HepG2 (cell line): ENCODE measurements at regions not wholly inside any gene's neighbourhood (a gene's known extent, or its start where the extent isn't known, plus 50 kb on each side); places are given as distances from the start of the nearest gene placed in this dataset.

Source experiments
- ATAC-seq: fragments of 200-7000 bp; cut with Tn5 transposase; 3 replicates; pipeline ENCODE4 v1.9.1; 2020; ENCODE audit warnings: mild to moderate bottlenecking, moderate library complexity
- BruUV-seq: library from RNA; stranded (reverse); fragments of 400-500 nt; replicated peaks from 2 replicates; lab custom pipeline; 2021; lab: Mats Ljungman, UMichigan
- CTCF ChIA-PET: fragments of 300-600 bp; formaldehyde crosslinking; extraction: SDS; loops from one replicate; lab custom pipeline; 2021; ENCODE audit warnings: low total read pairs, inconsistent platforms, low intra/inter-chr PET ratio; lab: Yijun Ruan, JAX
- POLR2A ChIA-PET: fragments of 350-600 bp; sonication (Branson Sonifier 250); formaldehyde crosslinking; loops from one replicate; lab custom pipeline; 2020; ENCODE audit warnings: antibody characterized with exemption, inconsistent platforms; lab: Yijun Ruan, JAX
- DNase-seq: peaks from one replicate; pipeline ENCODE4 v3.0.0-alpha.2; 2015; ENCODE audit warnings: low spot score
- FAIRE-seq: peaks from 3 replicates; lab custom pipeline; 2011; peaks lifted over from hg19 to GRCh38; lab: Jason Lieb, UNC
- H2AFZ ChIP-seq: one replicate; pipeline ENCODE4 v1.6.1; 2011; ENCODE audit warnings: low read length, inconsistent platforms
- H3K27ac ChIP-seq: fragments of 300-600 bp; 3 replicates; pipeline ENCODE4 v1.8.0; 2011; ENCODE audit warnings: mixed run types, mild to moderate bottlenecking, mixed read lengths, low read length, inconsistent platforms; ENCODE audit not compliant: insufficient read depth; ENCODE audit errors: extremely low read length
- H3K27me3 ChIP-seq, 2 experiments: fragments of 200-600 bp in 1 of 2; 2 replicates in 1 of 2; 3 replicates in 1 of 2; pipeline versions ENCODE4 v1.6.0 to v1.8.0; 2011; ENCODE audit warnings: low read length in 2 of 2, mild to moderate bottlenecking in 2 of 2, moderate library complexity in 2 of 2, inconsistent platforms in 1 of 2; ENCODE audit not compliant: insufficient read depth in 2 of 2, control insufficient read depth in 1 of 2
- H3K36me3 ChIP-seq, 2 experiments: fragments of 200-600 bp in 1 of 2; replicated peaks in 1 of 2; 2 replicates in 1 of 2; 3 replicates in 1 of 2; pipeline versions ENCODE4 v1.5.1 to v1.8.0; 2011; ENCODE audit warnings: low read length in 2 of 2, inconsistent platforms in 1 of 2; ENCODE audit not compliant: insufficient read depth in 2 of 2, control insufficient read depth in 1 of 2
- H3K4me1 ChIP-seq: 2 replicates; pipeline ENCODE4 v1.5.1; 2012; ENCODE audit warnings: low read length, inconsistent platforms; ENCODE audit not compliant: insufficient read depth
- H3K4me2 ChIP-seq: 2 replicates; pipeline ENCODE4 v1.6.0; 2011; ENCODE audit warnings: low read depth, low read length, inconsistent platforms
- H3K4me3 ChIP-seq, 3 experiments: fragments of 200-600 bp in 1 of 3; sonication (generic), shearing (Covaris generic) in 1 of 3; replicated peaks in 1 of 3; 2 replicates each; pipeline ENCODE4 v1.5.1; 2011 to 2016; ENCODE audit warnings: low read length in 3 of 3, inconsistent platforms in 2 of 3, low read depth in 2 of 3, mild to moderate bottlenecking in 2 of 3, control low read depth in 1 of 3, mixed read lengths in 1 of 3; ENCODE audit not compliant: insufficient read depth in 1 of 3
- H3K79me2 ChIP-seq: one replicate; pipeline ENCODE4 v1.6.1; 2011; ENCODE audit warnings: low read length, inconsistent platforms; ENCODE audit not compliant: insufficient read depth
- H3K9ac ChIP-seq: 2 replicates; pipeline ENCODE4 v1.6.0; 2011; ENCODE audit warnings: mild to moderate bottlenecking, low read depth, low read length, inconsistent platforms; ENCODE audit not compliant: insufficient read depth
- H3K9me3 ChIP-seq: 2 replicates; pipeline ENCODE4 v1.5.1; 2012; ENCODE audit warnings: mild to moderate bottlenecking, low read length
- H4K20me1 ChIP-seq: 2 replicates; pipeline ENCODE4 v1.6.0; 2011; ENCODE audit warnings: inconsistent platforms, mild to moderate bottlenecking, low read length, moderate library complexity; ENCODE audit not compliant: insufficient read depth
- ATF7-NPFF ChIP-seq: sonication (generic); formaldehyde crosslinking; IDR thresholded peaks from 2 replicates; pipeline ENCODE4 v1.8.1; 2023; ENCODE audit warnings: mild to moderate bottlenecking, low read depth, missing genetic modification reagents, moderate library complexity
- CC2D1A ChIP-seq: sonication (generic); formaldehyde crosslinking; IDR thresholded peaks from 2 replicates; pipeline ENCODE4 v1.8.1; 2023; ENCODE audit warnings: mild to moderate bottlenecking, missing genetic modification reagents
- ELF3 ChIP-seq: IDR thresholded peaks from 2 replicates; pipeline ENCODE4 v1.6.1; 2016; ENCODE audit warnings: missing genetic modification reagents, missing compliant biosample characterization
- ISL2 ChIP-seq: sonication (generic); formaldehyde crosslinking; IDR thresholded peaks from 2 replicates; pipeline ENCODE4 v1.5.0; 2020; ENCODE audit warnings: missing genetic modification reagents
- MAFF ChIP-seq: IDR thresholded peaks from 2 replicates; pipeline ENCODE4 v1.6.1; 2011; ENCODE audit warnings: low read depth, low read length, improper control_type of control experiment
- MXD4 ChIP-seq: IDR thresholded peaks from 2 replicates; pipeline ENCODE4 v1.6.1; 2016; ENCODE audit warnings: mild to moderate bottlenecking, missing biosample characterization, missing genetic modification reagents
- NFIB ChIP-seq: sonication (generic); formaldehyde crosslinking; IDR thresholded peaks from 2 replicates; pipeline ENCODE4 v1.9.0; 2021; ENCODE audit warnings: missing genetic modification reagents, mild to moderate bottlenecking, borderline replicate concordance
- NFYB ChIP-seq: sonication (generic); formaldehyde crosslinking; IDR thresholded peaks from 2 replicates; pipeline ENCODE4 v1.4.0; 2020; ENCODE audit warnings: missing genetic modification reagents
- NPAS2 ChIP-seq: sonication (generic); formaldehyde crosslinking; IDR thresholded peaks from 2 replicates; pipeline ENCODE4 v1.8.0; 2022; ENCODE audit warnings: mild to moderate bottlenecking, missing genetic modification reagents, borderline replicate concordance
- RARA ChIP-seq: IDR thresholded peaks from 2 replicates; pipeline ENCODE4 v1.6.1; 2016; ENCODE audit warnings: missing genetic modification reagents, missing compliant biosample characterization
- RARG ChIP-seq: sonication (generic); formaldehyde crosslinking; IDR thresholded peaks from 2 replicates; pipeline ENCODE4 v1.4.0; 2020; ENCODE audit warnings: low read depth, mild to moderate bottlenecking, missing genetic modification reagents
- SIN3A ChIP-seq: IDR thresholded peaks from 2 replicates; pipeline ENCODE4 v1.6.1; 2011; ENCODE audit warnings: low read depth, mild to moderate bottlenecking, control low read depth, low read length, borderline replicate concordance
- SNRNP70 ChIP-seq: fragments of 200-400 bp; formaldehyde crosslinking; IDR thresholded peaks from 2 replicates; pipeline ENCODE4 v1.6.1; 2017; ENCODE audit warnings: mild to moderate bottlenecking, low read depth, low read length, moderate library complexity
- ZC3H4 ChIP-seq: sonication (generic); formaldehyde crosslinking; IDR thresholded peaks from 2 replicates; pipeline ENCODE4 v1.4.0; 2020; ENCODE audit warnings: missing genetic modification reagents, borderline replicate concordance
- ZFP1 ChIP-seq: IDR thresholded peaks from 2 replicates; pipeline ENCODE4 v1.6.1; 2016
- ZNF256 ChIP-seq: sonication (generic); formaldehyde crosslinking; conservative IDR thresholded peaks from 2 replicates; pipeline ENCODE4 v1.4.0; 2020; ENCODE audit warnings: missing genetic modification reagents
- ZNF350 ChIP-seq: sonication (generic); formaldehyde crosslinking; IDR thresholded peaks from 2 replicates; pipeline ENCODE4 v1.4.0; 2020; ENCODE audit warnings: mild to moderate bottlenecking, low read depth, missing genetic modification reagents, borderline replicate concordance
- ZNF784 ChIP-seq: sonication (generic); formaldehyde crosslinking; IDR thresholded peaks from 2 replicates; pipeline ENCODE4 v1.5.1; 2020; ENCODE audit warnings: missing genetic modification reagents, mild to moderate bottlenecking, borderline replicate concordance
- WGBS: methylation state at CpG from one replicate; pipeline ENCODE4 v1.1.6; 2017; ENCODE audit warnings: low lambda C conversion rate; 5-methylcytosine and 5-hydroxymethylcytosine counted together
- in situ Hi-C: cut with HindIII; loops from 2 replicates; pipeline ENCODE4 v1.10.0; 2017; ENCODE audit warnings: low pct_unique_long_range_greater_than_20kb; ENCODE audit not compliant: extremely low pct_ligation_motif_present
- intact Hi-C: fragments of 100-400 bp; cut with micrococcal nuclease; formaldehyde crosslinking; loops from one replicate; pipeline ENCODE4 v1.10.0; 2022; ENCODE audit not compliant: unreplicated experiment
- TF ChIP-seq, protein P1 (sequence below): sonication (generic); formaldehyde crosslinking; IDR thresholded peaks from 2 replicates; pipeline ENCODE4 v1.4.0; 2020; ENCODE audit warnings: low read depth, mild to moderate bottlenecking, missing genetic modification reagents
- TF ChIP-seq, protein P2 (sequence below): sonication (generic); formaldehyde crosslinking; IDR thresholded peaks from 2 replicates; pipeline ENCODE4 v1.9.0; 2021; ENCODE audit warnings: missing genetic modification reagents, borderline replicate concordance

DNA sequence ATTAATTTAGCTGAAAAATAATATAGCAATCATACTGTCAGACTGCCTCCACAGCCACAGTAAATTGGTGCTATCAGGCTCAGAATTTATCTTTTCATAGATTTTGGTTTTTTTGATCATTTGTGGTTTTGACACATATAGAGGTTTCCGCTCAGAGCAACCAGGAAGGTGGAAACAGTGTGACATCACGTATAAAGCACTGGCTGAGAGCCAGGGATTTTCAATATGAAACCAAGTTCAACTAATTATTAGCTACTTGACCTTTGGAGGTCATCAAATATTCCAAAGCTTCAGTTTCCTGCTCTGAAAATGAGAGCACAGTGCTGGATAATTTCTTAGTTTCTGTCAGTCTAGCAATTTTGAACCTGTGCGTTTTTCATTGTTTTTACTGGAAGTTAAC is 433.8 kb upstream of the SUCLG2 start:
- ChIA-PET CTCF (no interaction called here), POLR2A (no interaction called here)
- no peak overlapping the region for H3K4me3 ChIP-seq
- no peak for FAIRE-seq
- no peak overlapping the region for H2AFZ ChIP-seq
- no peak overlapping the region for H3K27ac ChIP-seq
- H3K79me2 ChIP-seq: no peaks in the 10 kb centered on the region
- H3K9me3 ChIP-seq: no peaks in the 10 kb centered on the region
- in situ Hi-C loops: no loop called here
- 17% methylated on average over 3 of the region's 3 CpGs for WGBS
- H3K4me2 ChIP-seq: no peak overlapping the region
- H3K27me3 ChIP-seq: no peaks in the 10 kb centered on the region
- DNase-seq: no peak
- no peaks in the 10 kb centered on the region for H4K20me1 ChIP-seq
- TF ChIP-seq ZC3H4 (CRISPR knock-in tag) (no peak), NFIB (CRISPR knock-in tag) (no peak), ATF7-NPFF (CRISPR knock-in tag) (no peak), MAFF (no peak), RARA (no peak), MXD4 (CRISPR knock-in tag) (no peak), SNRNP70 (no peak), ISL2 (CRISPR knock-in tag) (no peak), SIN3A (no peak), NPAS2 (CRISPR knock-in tag) (no peak), ZNF784 (CRISPR knock-in tag) (no peak), ZFP1 (CRISPR knock-in tag) (no peak), NFYB (CRISPR knock-in tag) (no peak), CC2D1A (CRISPR knock-in tag) (no peak), ELF3 (CRISPR knock-in tag) (no peak), ZNF256 (CRISPR knock-in tag) (no peak), RARG (CRISPR knock-in tag) (no peak), ZNF350 (CRISPR knock-in tag) (no peak)
- TF ChIP-seq, protein P1, sequence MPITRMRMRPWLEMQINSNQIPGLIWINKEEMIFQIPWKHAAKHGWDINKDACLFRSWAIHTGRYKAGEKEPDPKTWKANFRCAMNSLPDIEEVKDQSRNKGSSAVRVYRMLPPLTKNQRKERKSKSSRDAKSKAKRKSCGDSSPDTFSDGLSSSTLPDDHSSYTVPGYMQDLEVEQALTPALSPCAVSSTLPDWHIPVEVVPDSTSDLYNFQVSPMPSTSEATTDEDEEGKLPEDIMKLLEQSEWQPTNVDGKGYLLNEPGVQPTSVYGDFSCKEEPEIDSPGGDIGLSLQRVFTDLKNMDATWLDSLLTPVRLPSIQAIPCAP (CRISPR knock-in tag): no peak
- TF ChIP-seq, protein P2, sequence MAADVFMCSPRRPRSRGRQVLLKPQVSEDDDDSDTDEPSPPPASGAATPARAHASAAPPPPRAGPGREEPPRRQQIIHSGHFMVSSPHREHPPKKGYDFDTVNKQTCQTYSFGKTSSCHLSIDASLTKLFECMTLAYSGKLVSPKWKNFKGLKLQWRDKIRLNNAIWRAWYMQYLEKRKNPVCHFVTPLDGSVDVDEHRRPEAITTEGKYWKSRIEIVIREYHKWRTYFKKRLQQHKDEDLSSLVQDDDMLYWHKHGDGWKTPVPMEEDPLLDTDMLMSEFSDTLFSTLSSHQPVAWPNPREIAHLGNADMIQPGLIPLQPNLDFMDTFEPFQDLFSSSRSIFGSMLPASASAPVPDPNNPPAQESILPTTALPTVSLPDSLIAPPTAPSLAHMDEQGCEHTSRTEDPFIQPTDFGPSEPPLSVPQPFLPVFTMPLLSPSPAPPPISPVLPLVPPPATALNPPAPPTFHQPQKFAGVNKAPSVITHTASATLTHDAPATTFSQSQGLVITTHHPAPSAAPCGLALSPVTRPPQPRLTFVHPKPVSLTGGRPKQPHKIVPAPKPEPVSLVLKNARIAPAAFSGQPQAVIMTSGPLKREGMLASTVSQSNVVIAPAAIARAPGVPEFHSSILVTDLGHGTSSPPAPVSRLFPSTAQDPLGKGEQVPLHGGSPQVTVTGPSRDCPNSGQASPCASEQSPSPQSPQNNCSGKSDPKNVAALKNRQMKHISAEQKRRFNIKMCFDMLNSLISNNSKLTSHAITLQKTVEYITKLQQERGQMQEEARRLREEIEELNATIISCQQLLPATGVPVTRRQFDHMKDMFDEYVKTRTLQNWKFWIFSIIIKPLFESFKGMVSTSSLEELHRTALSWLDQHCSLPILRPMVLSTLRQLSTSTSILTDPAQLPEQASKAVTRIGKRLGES (CRISPR knock-in tag): no peak
- TF ChIP-seq, all 625 proteins: peak for 0
- Histone ChIP-seq H3K4me1 (no peaks in the 10 kb centered on the region), H3K9ac (no peak overlapping the region), H3K36me3 (no peaks in the 10 kb centered on the region)
- no peak for ATAC-seq
- BruUV-seq: no TSS peak
- intact Hi-C loops: no loop called here
